MM.1S (cell line): ENCODE measurements at regions not wholly inside any gene's neighbourhood (a gene's known extent, or its start where the extent isn't known, plus 50 kb on each side); places are given as distances from the start of the nearest gene placed in this dataset.

Source experiments
- CTCF ChIP-seq: fragments of 300-600 bp; sonication (generic); IDR thresholded peaks from 2 replicates; pipeline ENCODE4 v1.5.1; 2016; ENCODE audit warnings: antibody characterized with exemption, low read length, mixed read lengths
- EZH2 ChIP-seq: fragments of 300-600 bp; sonication (generic); optimal IDR thresholded peaks from 2 replicates; pipeline ENCODE3; 2017; ENCODE audit warnings: low read depth, mild to moderate bottlenecking, antibody characterized with exemption, low read length, mixed read lengths

GRCh38 chr5:30747412-30747811, 446.1 kb upstream of the CDH6 start:
- TF ChIP-seq CTCF = no peak
- TF ChIP-seq EZH2 = no peak
